NOMO-1 treated with dmso at 0.1 percent for 144 hours (cell line): ENCODE measurements at regions not wholly inside any gene's neighbourhood (a gene's known extent, or its start where the extent isn't known, plus 50 kb on each side); places are given as distances from the start of the nearest gene placed in this dataset.

Experiments used
- DNase-seq: peaks from one replicate; lab custom pipeline; 2025; ENCODE audit not compliant: unreplicated experiment; lab: John Stamatoyannopoulos, UW

DNA sequence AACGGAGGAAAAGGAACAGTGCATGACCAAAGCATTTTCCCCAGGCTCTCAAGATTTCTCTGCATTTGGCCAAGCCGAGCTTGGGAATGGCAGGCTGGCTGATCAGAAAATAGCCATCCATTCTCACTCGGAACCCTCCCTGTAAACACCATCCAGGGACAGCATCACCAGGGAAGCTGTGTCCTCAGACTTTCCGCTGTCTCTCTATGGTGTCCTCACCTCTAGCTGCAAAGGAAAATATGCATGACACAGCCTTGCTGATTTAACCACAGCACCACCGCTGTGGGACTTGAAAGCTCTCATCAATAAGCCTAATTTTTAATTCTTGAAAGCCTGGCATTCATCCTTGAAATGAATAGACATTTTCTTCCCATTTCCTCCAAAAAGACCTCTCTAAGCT is 311.7 kb downstream of the EIPR1 start:
- no peak for DNase-seq

DNA sequence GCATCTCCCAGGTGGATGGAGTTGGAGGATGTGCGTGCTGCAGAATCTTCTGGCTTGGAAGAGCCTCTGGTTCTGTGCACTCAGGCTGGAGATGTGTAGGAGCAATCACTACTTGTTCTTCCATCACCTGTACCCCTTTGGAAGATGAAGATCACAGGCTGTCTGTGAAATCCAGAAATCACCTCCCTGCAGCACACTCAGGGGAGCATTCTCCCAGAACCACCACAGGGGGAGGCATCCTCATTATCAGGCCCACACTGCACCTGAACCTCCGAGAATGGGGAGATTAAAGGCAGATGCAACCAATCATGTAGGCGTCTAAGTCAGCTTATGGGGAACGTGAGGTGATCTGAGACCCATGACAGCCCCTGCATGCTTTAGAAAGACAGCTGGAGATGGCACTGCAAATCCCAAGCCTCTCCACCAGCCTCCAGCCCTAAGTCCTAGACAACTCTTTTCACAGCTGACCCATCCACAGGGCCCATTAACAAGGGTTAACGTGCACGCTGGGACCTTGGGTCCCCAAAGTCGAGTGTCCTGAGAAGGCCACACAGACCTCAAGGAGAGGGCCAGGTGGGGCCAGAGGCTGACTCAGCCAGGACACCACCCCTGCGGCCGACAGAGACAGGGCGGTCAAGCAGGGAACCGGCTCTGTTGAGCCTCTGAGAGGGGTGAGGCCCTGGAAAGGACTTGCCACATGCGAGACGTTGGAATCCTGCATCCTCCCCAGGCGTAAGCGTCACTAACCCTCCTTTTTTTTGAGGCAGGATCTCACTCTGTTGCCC is 314.9 kb downstream of the EIPR1 start:
- no peak for DNase-seq

DNA sequence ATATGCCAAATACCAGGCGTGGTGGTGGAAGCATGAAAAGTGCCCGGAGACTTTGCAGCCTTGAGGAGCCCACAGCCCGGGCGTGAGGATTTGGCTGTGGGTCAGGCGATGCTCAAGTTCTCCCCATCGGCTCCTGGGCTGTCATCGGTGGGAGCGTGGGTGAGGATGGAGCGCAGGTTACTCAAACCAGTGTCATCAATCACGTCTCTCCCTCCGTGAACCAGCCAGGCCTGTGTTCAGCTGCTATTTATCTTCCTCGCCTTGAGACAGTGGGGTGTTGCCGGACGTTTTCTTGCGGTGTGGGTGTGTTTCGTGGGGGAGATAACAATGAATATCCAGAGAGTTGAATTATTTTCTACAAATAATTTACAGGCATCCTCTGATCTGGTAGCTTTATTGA is 317.6 kb downstream of the EIPR1 start:
- no peak for DNase-seq

DNA sequence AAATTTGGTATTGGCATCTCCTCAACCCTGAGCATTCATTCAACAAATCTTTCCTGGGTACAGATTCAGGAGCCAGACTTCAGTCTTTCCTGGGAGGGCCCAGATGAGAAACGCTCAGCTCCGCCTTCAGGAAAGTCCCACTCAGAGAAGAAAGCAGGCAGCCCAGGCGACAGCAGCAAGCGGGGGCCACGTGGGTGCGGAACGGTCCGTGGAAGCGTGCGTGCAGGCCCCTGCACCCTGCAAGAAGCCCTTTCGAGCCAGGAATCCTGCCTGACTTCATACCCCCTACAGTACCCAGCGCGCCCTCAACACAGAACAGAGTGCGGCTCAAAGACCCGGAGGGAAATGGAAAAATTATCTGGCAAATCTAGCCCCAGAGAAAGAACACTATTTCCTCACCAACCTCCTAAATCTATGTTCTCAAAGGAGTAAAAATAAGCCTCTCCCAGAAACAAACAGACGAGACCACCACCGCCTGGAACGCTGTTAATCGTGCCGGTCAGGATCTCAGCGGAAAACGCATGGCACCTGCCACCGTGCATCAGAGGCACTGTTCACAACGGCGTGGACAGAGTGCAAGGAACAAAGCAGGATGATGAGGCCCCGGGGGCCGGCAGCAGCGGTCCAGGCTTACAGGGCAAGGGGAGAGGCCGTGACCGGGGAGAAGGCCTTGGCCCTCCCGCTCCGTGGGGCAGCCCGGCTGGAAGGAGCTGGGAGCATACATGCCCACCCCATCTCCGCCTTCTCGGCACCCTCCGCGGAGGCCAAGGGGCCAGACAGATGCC is 318.3 kb downstream of the EIPR1 start:
- DNase-seq, result no peak

DNA sequence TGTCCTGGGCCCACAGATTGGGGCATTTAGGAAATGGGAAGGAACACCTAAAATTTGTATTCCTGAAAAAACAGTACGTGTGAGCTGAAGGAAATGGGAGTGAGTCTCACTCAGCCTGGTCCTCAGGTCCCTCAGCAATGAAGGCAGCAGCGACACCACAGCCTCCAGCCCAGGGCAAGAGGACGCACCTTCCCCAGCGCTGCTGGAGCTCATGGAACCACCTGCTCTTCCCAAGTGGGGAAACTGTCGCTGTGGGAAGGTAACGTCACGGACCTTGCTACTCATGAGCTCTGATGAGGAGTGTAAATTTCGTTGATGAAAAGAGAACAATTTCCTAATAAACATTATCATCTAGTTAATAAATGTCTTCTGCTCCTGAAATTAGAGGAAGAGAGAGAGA is 323.6 kb downstream of the EIPR1 start:
- no peak for DNase-seq

DNA sequence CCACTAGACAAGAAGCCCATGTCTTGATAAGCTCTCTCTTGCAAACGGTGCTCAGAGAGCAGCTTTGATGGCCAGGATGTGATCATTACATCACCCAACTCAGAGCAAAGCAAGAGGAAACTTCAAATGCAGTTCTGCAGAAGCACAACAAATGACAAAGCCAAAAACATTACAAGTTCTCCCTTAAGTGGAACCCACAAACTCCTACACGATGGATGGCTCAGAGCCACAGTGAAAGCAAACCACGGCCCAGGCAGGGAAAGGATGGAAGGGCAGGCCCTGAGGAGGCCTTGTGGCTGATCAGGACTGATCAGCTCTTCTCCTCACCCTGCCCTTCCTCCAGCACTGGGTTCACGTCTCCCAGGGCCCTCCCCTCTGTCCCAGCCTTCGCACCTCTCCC is 326.4 kb downstream of the EIPR1 start:
- no peak for DNase-seq

DNA sequence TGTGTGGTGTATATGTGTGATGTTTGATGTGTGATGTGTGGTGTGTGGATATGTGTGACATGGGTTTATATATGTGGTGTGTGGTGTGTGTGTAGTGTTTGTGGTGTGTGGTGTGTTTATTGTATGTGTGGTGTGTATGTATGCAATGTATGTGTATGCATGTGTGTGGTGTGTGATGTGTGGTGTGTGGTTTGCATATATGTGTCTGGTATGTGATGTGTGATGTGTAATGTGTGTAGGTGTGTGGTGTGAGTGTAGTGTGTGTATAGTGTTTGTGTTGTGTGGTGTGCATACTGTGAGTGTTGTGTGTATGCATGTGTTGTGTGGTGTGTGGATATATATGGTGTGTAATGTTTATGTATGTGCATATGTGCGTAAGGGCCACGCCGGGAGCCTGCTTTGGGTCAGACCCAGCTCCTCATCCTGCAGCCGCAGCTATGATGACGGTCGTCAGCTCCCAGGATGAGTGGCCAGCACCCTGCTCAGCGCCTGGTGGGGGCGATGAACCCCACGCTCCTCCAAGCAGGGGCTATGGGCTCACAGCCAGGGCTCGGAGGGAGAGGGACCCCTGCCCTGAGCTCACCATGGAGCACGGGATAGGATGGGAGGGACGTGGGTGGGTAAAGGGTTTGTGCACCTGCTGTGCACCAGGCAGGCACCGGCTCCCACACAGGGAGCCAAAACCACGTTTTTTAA is 331.3 kb downstream of the EIPR1 start:
- DNase-seq, result no peak

DNA sequence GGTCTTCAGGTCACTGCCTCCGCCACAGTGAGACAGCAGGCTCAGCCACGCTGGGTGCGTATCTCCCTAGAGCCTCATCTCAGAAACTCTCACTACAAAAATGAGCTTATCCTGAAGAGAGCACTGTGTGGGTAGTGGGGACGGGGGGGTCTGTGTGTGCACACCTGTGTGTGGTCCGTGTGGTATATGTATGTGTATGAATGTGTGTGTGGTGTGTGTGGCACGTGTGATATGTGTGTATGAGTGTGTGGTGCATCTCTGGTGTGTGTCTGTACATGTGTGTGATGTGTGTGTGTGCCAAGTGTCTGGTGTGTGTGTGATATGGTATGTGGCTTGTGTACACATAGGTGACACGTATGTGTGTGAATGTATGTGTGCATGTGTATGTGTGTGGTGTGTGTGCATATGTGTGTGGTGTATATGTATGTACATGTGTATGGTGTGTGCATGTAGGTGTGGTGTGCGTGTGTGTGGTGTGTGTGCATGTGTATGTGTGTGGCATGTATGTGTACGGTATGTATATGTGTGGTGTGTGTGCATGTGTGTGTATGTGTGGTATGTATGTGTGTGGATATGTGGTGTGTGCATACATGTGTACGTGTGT is 332.2 kb downstream of the EIPR1 start:
- DNase-seq, result no peak

DNA sequence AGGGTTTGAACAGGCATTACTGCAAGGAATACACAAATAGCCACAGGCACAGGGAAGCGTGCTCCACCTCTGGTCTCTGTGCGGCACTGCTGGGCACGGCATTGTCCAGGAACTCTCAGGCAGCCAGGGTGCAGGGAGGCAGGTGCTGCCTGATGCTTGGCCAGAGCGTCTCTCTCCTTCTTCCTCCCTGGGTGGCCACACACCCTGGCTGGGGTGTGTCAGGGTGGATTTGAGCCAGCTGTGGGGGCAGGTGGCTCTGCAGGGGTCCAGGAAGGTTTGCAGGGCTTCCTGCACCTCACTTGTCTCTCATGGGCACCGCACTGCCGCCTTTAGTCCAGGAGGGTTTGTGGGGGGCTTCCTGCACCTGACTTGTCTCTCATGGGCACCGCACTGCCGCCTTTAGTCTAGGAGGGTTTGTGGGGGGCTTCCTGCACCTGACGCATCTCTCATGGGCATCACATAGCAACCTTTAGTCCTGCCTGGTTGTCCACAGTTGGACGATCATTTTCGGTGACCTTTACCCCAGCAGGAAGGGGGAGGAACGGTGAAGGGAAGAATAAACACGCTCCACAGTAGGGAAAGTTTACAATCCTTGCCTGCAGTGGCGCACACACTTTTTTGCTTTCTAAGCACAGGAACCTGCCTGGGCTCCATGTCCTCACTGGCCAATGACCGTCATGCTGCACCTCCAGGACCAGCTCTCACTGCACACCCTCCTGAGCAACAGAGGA is 332.9 kb downstream of the EIPR1 start:
- no peak for DNase-seq

DNA sequence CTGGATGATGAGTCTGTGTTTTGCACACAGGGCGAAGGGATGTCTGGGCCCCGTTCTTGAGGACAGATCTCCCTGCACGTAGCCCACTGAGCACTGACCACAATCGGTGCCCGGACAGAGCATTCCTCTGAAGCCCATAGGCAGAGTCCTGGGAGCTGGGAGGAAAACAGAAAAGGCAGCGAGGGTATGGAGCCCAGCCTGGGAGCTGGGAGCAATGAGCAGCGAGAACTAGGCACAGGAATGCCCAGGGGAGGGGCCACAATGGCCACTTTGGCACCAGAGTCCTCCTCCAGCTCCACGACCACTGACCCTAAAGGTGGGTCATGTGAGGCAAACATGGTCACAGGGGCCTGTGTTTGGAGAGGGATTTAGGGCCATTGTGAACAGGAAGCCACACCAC is 333.9 kb downstream of the EIPR1 start:
- no peak for DNase-seq

DNA sequence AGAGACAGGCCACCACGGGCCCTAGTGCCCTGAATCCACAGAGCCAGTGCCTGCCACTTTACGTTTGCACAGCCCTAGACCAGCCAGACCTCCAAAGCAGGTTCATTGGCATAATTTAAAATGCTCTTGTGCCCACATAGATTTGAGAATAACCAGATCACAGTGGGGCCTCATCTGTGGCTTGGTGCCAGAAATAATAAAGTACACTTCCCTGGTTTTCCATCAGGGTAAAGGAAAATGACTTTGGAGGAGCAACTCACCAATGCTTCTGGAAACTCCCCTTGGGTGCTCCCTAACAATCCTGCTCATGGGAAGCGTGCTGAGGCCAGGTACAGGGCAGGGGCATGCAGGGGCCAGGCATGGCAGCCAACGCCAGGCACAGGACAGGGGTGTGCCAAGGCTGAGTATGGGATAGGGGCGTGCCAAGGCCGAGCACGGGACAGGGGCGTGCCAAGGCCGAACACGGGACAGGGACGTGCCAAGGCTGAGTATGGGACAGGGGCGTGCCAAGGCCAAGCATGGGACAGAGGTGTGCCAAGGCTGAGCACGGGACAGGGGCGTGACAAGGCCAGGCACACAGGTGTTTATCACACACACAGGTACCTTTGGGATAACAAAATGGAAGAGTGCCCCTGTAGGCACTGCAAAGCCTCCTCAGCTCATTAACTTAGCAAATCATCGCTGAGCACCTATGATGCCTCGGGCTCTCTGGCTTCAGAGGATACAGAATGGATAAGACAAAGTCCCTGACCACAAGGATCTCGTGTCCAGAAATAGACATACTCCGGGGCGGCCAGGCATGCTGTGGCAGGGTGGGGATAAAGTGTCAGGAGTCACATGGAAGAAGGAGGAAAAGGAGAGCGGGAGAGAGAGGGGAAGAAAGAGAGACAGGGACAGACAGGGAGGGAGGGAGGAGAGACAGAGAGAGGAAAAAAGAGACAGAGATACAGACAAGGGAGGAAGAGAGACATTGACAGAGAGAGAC is 334.7 kb downstream of the EIPR1 start:
- DNase-seq, result no peak

DNA sequence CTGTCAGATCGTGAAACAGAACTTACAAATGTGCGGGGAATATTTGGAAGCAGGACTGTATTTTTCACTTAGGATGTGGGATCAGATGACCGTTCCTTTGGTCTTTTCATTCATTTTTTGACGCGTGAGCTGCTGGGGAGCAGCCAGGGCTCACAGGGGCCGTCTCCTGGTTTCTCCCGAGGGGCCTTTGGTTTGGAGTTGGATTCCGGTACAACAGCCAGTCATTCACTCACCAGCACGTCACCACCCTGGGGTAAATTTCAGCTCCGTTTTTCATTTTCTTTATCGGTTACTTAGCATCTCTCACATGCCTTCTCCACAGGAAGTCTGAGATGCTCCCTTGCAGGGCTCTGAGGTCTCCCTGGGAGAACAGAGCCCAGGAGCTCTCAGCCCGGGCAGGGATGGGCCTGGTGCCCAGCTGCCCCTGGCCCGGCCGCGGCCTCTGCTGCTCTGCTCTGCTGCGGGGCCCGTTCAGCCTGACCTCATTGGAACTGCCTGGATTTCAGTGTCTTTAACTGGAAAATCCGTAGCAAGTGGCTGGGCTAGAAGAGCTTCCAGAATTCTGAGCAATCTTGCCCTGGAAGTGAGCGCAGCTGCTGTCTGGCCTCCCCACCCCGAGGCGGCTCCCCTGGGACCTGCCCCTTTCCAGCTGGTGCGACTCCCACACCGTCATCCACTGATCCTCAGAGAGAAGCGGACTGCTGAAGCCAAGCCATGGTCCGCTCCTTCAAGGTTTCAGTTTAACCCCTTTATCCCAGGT is 335.6 kb downstream of the EIPR1 start:
- DNase-seq, result no peak

DNA sequence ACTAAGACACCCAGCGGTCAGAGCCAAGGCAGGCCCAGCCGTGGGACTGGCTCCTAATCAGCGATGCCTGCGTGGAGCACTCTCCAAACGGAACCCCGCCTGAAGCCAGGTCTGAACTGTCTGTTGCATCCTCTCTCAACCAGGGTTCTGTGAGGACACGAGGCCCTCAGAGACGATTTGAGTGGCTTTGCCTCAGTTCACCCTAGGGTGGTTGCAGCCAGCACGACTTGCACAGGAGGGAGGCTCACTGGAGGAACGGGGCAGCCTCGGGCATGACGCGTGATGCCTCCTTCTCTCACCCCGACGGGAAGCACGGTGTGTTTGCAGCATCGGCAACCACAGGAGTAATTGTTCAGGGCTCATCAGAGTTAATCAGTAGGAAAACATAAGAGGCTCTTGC is 336.4 kb downstream of the EIPR1 start:
- no peak for DNase-seq

DNA sequence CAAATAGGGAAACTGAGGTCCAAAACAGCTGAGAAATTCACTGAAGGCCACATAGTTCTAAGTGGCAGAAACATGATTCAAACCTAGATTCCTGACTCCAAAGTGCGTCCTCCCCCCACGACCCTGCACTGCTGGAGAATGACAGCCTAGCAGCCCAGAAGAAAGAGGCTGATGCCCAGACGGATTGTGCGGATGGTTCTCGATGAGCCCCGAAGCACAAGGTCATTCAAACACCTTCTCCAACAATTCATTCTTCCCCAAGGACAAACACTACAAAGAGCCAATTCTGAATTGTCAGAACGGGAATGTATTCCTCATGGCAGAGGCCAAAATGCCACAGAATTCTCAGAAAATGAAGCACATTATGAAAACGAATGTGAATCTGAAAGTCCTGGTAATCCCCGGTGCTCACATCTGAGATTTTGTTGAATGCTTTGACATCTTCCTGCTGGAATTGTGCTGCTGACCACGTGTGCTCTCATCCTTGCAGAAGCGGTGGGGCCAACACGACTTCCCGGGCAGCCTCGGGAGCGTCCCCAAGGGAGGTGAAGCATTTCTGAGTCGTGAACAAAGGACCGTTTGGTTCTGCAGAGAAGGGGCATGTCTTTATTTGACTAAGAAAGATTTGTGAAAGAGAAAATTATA is 337.0 kb downstream of the EIPR1 start:
- no peak for DNase-seq

DNA sequence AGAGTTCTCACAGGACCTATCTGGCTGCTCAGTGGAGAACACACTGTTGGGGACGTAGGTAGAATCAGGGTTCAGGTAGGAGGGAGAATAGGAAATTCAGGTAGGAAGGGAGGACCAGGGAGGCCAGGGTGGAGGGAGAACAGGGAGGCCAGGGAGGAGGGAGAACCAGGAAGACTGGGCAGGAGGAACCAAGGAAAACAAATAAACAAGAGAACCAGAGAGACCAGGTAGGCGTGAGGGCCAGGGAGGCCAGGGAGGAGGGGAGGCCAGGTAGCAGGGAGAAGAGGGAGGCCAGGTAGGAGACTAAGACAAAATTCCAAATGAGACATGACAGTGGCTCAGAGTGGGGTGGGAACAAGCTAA is 337.6 kb downstream of the EIPR1 start:
- no peak for DNase-seq

DNA sequence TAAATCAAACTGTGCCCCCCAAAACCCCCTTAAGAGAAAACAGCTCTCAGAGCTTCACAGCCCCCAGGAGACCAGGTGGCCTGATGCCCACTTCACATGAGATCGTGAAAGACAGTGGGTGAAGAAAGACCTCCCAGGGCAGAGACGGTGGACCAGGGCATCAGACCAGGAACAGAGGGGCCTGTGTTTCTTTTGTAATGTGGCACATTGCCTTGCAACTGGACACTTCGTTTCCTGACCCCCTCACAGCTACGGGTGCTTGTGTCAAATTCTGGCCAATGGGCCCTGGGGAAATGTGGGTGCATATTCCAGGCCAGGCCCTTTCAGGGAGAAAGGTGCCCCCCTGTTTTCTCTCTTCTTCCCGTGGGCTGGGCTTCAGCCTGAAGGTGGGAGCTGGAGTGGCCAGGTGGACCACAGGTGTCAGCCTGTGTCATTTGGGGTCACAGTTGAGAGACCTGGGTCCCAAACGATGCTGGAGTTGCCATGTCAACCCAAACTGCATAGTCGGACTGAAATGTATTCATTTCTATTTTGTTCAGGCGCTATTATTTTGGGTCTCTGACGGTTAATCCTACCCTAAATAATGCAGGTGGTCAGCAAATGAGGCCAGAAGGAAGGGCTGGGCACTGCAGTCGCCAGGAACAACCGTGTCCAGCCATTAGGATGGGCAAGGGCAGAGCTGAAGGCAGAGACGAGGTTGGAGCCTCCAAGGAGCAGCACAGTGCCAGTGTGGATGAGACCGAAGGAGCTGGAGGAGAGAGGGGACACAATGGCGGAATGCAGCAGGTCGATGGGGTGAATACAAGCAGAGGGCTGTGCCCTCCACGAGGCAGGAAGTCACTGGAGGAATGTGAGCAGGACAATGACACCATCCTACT is 338.2 kb downstream of the EIPR1 start:
- no peak for DNase-seq

DNA sequence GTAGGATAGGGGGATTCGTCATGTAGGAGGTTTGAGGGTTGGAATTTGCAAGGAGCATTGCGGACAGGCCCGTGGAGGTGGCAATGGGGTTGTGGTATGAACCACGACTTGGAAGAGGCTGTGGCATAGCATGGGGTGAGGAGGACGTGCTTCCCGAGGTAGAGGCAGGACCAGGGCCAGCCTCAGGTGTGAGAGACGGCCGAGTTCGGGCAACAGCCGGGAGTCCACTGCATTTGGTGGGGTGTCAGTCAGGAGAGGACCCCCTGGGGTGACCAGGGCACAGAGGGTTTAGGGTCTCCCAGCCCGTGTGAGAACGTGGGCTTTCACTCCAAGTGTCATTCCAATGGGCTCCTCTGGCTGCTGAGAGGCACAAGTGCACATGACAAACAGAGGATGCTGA is 339.0 kb downstream of the EIPR1 start:
- DNase-seq, result no peak
